ENCODE measurements at regions not wholly inside any gene's neighbourhood (a gene's known extent, or its start where the extent isn't known, plus 50 kb on each side); places are given as distances from the start of the nearest gene placed in this dataset.

DNA sequence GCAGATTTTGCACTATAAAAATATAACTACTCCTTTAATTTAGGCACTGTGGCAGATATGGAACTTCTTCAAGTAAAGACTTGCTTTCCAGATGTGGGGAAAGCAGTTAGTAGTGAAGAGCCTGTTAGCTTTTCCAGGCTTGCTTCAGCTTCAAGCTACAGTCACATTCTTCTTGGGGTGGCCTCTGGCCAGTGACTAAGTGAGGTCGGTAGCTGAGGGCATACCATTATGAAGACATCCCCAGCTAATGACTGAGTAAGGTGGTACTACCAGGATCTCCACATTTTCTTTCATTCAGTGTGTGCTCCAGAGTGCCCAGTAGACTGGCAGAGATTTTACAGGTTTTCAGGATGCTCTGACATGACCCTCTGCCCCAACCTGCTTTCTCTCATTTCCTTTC, 167.1 kb upstream of the KIF2B start:
- TF ChIP-seq, protein P1, sequence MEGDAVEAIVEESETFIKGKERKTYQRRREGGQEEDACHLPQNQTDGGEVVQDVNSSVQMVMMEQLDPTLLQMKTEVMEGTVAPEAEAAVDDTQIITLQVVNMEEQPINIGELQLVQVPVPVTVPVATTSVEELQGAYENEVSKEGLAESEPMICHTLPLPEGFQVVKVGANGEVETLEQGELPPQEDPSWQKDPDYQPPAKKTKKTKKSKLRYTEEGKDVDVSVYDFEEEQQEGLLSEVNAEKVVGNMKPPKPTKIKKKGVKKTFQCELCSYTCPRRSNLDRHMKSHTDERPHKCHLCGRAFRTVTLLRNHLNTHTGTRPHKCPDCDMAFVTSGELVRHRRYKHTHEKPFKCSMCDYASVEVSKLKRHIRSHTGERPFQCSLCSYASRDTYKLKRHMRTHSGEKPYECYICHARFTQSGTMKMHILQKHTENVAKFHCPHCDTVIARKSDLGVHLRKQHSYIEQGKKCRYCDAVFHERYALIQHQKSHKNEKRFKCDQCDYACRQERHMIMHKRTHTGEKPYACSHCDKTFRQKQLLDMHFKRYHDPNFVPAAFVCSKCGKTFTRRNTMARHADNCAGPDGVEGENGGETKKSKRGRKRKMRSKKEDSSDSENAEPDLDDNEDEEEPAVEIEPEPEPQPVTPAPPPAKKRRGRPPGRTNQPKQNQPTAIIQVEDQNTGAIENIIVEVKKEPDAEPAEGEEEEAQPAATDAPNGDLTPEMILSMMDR (IDR thresholded peaks at IDR 0.05; ENCODE audit: extremely low read depth in 1 of 2, insufficient read depth in 1 of 2, low read depth in 1 of 2, low read length in 2 of 2), result no peak
- no peak for TF ChIP-seq POLR2AphosphoS5 (IDR thresholded peaks at IDR 0.05; ENCODE audit: insufficient read depth, low read depth, low read length)
- TF ChIP-seq EZH2 (IDR thresholded peaks at IDR 0.05; ENCODE audit: borderline replicate concordance, low read depth, low read length, severe bottlenecking), result no peak
- no peak for TF ChIP-seq JUN (IDR thresholded peaks at IDR 0.05; ENCODE audit: borderline replicate concordance, insufficient read depth, insufficient read length, low read depth)
- TF ChIP-seq POLR2A (IDR thresholded peaks at IDR 0.05; ENCODE audit: low read depth, low read length), result no peak
